CD14-positive monocyte (primary cell): ENCODE measurements at regions not wholly inside any gene's neighbourhood (a gene's known extent, or its start where the extent isn't known, plus 50 kb on each side); places are given as distances from the start of the nearest gene placed in this dataset.

Experiments
- DNase-seq, 3 donors: peaks; one replicate each; pipeline ENCODE4 v3.0.0-alpha.2; 2011 to 2022
- H2AFZ ChIP-seq: 2 replicates; pipeline ENCODE4 v1.6.0; 2012; ENCODE audit warnings: mild to moderate bottlenecking, low read depth, low read length, inconsistent platforms; ENCODE audit not compliant: insufficient read depth, poor library complexity, severe bottlenecking
- H3K27ac ChIP-seq, 2 donors: 1 replicate in 1 of 2; 2 replicates in 1 of 2; pipeline ENCODE4 v1.5.1; 2012 to 2013; ENCODE audit warnings: low read length in 2 of 2, control low read depth in 1 of 2, inconsistent platforms in 1 of 2, low read depth in 1 of 2, mild to moderate bottlenecking in 1 of 2
- H3K27me3 ChIP-seq, 2 donors: one replicate each; pipeline versions ENCODE4 v1.6.0 to v1.6.1; 2011 to 2013; ENCODE audit warnings: low read length in 2 of 2; ENCODE audit not compliant: control insufficient read depth in 2 of 2, insufficient read depth in 2 of 2
- H3K36me3 ChIP-seq, 2 donors: replicated peaks in 1 of 2; 1 replicate in 1 of 2; 2 replicates in 1 of 2; pipeline versions ENCODE4 v1.5.1 to v1.6.1; 2012 to 2013; ENCODE audit warnings: low read length in 2 of 2, control low read depth in 1 of 2, inconsistent platforms in 1 of 2, mild to moderate bottlenecking in 1 of 2; ENCODE audit not compliant: insufficient read depth in 2 of 2, control insufficient read depth in 1 of 2
- H3K4me1 ChIP-seq, 2 donors: 1 replicate in 1 of 2; 2 replicates in 1 of 2; pipeline versions ENCODE4 v1.5.1 to v1.6.1; 2012 to 2013; ENCODE audit warnings: low read length in 2 of 2, control low read depth in 1 of 2, inconsistent platforms in 1 of 2, mild to moderate bottlenecking in 1 of 2, moderate library complexity in 1 of 2; ENCODE audit not compliant: insufficient read depth in 2 of 2, control insufficient read depth in 1 of 2
- H3K4me2 ChIP-seq: replicated peaks from 2 replicates; pipeline ENCODE3; 2012; ENCODE audit warnings: low read length, moderate library complexity, mild to moderate bottlenecking; ENCODE audit not compliant: poor library complexity, severe bottlenecking; ENCODE audit errors: extremely low read depth
- H3K4me3 ChIP-seq, 3 experiments: fragments of 200-600 bp in 1 of 3; sonication (generic) in 1 of 3; replicated peaks in 1 of 3; 1 replicate in 2 of 3; 2 replicates in 1 of 3; pipeline ENCODE4 v1.5.1; 2011 to 2013; ENCODE audit warnings: low read length in 3 of 3, mild to moderate bottlenecking in 3 of 3, control low read depth in 2 of 3, low read depth in 2 of 3, inconsistent platforms in 1 of 3, moderate library complexity in 1 of 3
- H3K79me2 ChIP-seq: 2 replicates; pipeline ENCODE4 v1.6.0; 2012; ENCODE audit warnings: mild to moderate bottlenecking, control low read depth, inconsistent platforms, low read length, moderate library complexity; ENCODE audit not compliant: insufficient read depth
- H3K9ac ChIP-seq: 2 replicates; pipeline ENCODE4 v1.6.0; 2017; ENCODE audit warnings: low read length, mild to moderate bottlenecking; ENCODE audit not compliant: insufficient read depth, poor library complexity, severe bottlenecking
- H3K9me3 ChIP-seq, 2 donors: replicated peaks in 1 of 2; 1 replicate in 1 of 2; 2 replicates in 1 of 2; pipeline versions ENCODE4 v1.5.1 to v1.6.1; 2012 to 2013; ENCODE audit warnings: low read length in 2 of 2, control low read depth in 1 of 2; ENCODE audit not compliant: control insufficient read depth in 1 of 2, insufficient read depth in 1 of 2
- H4K20me1 ChIP-seq: 2 replicates; pipeline ENCODE4 v1.6.0; 2012; ENCODE audit warnings: mild to moderate bottlenecking, low read length, control low read depth, moderate library complexity; ENCODE audit not compliant: insufficient read depth
- H3K27ac Mint-ChIP-seq, 7 donors: one replicate each; pipeline ENCODE4 v1.8.0; 2020; ENCODE audit warnings: mild to moderate bottlenecking in 7 of 7, mixed read lengths in 7 of 7, moderate library complexity in 6 of 7, inconsistent platforms in 2 of 7
- H3K27me3 Mint-ChIP-seq, 3 donors: one replicate each; pipeline ENCODE4 v1.8.0; 2021 to 2022; ENCODE audit warnings: low read depth in 3 of 3, mild to moderate bottlenecking in 3 of 3, mixed read lengths in 3 of 3, moderate library complexity in 3 of 3, inconsistent platforms in 1 of 3
- H3K36me3 Mint-ChIP-seq, 2 donors: one replicate each; pipeline ENCODE4 v1.8.0; 2020; ENCODE audit warnings: mixed read lengths in 2 of 2, inconsistent platforms in 1 of 2, mild to moderate bottlenecking in 1 of 2
- H3K4me1 Mint-ChIP-seq: one replicate; pipeline ENCODE4 v1.8.0; 2020; ENCODE audit warnings: mild to moderate bottlenecking, mixed read lengths
- H3K4me3 Mint-ChIP-seq, 2 donors: one replicate each; pipeline ENCODE4 v1.8.0; 2020; ENCODE audit warnings: mild to moderate bottlenecking in 2 of 2, mixed read lengths in 2 of 2, moderate library complexity in 1 of 2
- H3K9me3 Mint-ChIP-seq, 7 donors: one replicate each; pipeline ENCODE4 v1.8.0; 2020 to 2022; ENCODE audit warnings: mixed read lengths in 7 of 7, mild to moderate bottlenecking in 6 of 7, moderate library complexity in 6 of 7, inconsistent platforms in 2 of 7
- WGBS: methylation state at CpG from one replicate; pipeline ENCODE4 v1.1.5; 2013; ENCODE audit warnings: missing lambda C conversion rate; ENCODE audit not compliant: insufficient coverage; 5-methylcytosine and 5-hydroxymethylcytosine counted together
- intact Hi-C, 2 donors: fragments of 100-400 bp; cut with micrococcal nuclease; formaldehyde crosslinking; loops; one replicate each; pipeline versions ENCODE4 v1.15.0 to v1.15.1; 2023
- TF ChIP-seq, protein P1 (sequence below): fragments of 200-600 bp; IDR thresholded peaks from one replicate; pipeline ENCODE4 v1.8.0; 2022; ENCODE audit warnings: antibody characterized with exemption, mild to moderate bottlenecking

DNA sequence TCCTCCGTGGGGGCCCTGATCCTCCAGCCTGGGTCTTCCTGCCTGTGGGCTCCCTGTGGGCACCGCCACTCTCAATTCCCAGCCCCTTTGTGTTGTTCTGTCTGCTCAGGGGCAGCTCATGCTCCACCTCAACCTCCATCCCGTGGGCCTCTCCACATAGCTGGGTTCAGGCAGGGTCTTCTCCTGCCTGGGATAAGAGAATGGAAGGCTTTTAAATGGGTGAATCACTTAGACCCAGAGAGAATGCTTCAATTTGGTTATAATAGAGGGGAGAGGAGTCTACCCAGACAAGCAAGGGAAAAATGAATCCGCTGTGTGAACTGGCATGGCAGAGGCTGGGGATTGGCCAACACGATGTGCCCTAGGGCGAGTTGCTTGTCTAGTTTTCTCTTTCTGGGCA, 138.4 kb upstream of the MYCN start:
- H3K36me3 ChIP-seq, result no peaks in the 10 kb centered on the region
- H3K4me3 Mint-ChIP-seq, result no peak overlapping the region
- no peaks in the 10 kb centered on the region for H3K79me2 ChIP-seq
- no peak overlapping the region for H3K9ac ChIP-seq
- intact Hi-C loops, result no loop called here
- no peaks in the 10 kb centered on the region for H3K36me3 Mint-ChIP-seq
- peaks cover 0 to 1% (median 0%) of the 10 kb centered on the region in 7 donors for H3K9me3 Mint-ChIP-seq
- 71% methylated on average over 2 of the region's 6 CpGs for WGBS
- DNase-seq, result no peak
- H3K27me3 ChIP-seq, result no peaks in the 10 kb centered on the region
- H4K20me1 ChIP-seq, result no peaks in the 10 kb centered on the region
- H3K27ac Mint-ChIP-seq, result no peak overlapping the region
- no peaks in the 10 kb centered on the region for H3K9me3 ChIP-seq
- no peak overlapping the region for H2AFZ ChIP-seq
- no peaks in the 10 kb centered on the region for H3K4me1 Mint-ChIP-seq
- peaks cover 0 to 4% (median 3%) of the 10 kb centered on the region in 3 donors for H3K27me3 Mint-ChIP-seq
- TF ChIP-seq, protein P1, sequence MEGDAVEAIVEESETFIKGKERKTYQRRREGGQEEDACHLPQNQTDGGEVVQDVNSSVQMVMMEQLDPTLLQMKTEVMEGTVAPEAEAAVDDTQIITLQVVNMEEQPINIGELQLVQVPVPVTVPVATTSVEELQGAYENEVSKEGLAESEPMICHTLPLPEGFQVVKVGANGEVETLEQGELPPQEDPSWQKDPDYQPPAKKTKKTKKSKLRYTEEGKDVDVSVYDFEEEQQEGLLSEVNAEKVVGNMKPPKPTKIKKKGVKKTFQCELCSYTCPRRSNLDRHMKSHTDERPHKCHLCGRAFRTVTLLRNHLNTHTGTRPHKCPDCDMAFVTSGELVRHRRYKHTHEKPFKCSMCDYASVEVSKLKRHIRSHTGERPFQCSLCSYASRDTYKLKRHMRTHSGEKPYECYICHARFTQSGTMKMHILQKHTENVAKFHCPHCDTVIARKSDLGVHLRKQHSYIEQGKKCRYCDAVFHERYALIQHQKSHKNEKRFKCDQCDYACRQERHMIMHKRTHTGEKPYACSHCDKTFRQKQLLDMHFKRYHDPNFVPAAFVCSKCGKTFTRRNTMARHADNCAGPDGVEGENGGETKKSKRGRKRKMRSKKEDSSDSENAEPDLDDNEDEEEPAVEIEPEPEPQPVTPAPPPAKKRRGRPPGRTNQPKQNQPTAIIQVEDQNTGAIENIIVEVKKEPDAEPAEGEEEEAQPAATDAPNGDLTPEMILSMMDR, result no peak
- H3K4me1 ChIP-seq, result no peaks in the 10 kb centered on the region
- no peak overlapping the region for H3K4me2 ChIP-seq
- H3K4me3 ChIP-seq, result no peak overlapping the region
- no peak overlapping the region for H3K27ac ChIP-seq

DNA sequence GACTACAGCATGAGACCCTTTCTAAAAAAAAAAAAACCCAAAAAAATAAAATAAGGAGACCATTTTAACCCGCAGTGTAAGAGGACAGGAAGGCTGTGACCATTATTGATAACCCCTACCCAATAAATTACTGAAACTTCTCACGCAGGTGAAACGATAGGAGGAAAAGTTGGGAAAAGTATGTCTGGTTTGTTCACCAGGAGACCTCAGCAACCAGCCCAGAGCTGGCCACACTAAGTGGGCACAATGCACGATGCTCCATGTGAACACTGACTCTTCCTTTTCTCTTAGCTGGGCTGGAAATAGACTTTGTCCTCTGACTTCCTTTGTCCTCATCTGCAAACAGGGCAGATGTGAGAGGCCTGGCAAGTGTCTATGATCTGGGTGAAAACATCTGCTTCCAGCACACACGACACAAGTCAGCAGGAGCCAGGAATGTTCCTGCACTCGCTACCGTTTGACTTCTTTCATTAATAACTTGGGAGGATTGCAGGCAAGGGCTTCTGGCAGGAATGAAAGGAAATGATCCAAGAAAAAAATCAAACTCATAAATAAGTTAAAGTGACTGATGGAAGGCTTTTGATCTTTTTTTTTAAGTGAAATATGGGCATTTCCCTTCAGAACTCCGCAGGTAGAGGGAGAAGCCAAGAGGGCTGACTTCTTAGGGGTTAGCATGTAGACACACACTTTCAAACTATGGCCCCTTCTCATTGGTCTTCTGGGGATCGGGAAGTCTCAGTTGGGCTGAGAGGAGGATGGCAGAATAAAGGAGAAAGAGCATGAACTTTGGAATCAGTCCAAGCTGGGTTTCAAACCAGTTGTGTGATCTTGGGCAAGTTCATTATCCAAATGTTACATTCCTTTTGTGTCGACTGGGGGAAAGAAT, 137.4 kb upstream of the MYCN start:
- WGBS, result 100% methylated on average over 2 of the region's 10 CpGs
- Histone ChIP-seq H3K4me2 (no peak overlapping the region), H3K27me3 (no peaks in the 10 kb centered on the region), H2AFZ (no peak overlapping the region), H3K4me1 (no peaks in the 10 kb centered on the region), H3K27ac (no peak overlapping the region), H3K9ac (no peak overlapping the region), H3K79me2 (no peaks in the 10 kb centered on the region), H3K36me3 (no peaks in the 10 kb centered on the region), H3K4me3 (no peak overlapping the region), H4K20me1 (no peaks in the 10 kb centered on the region), H3K9me3 (no peaks in the 10 kb centered on the region)
- intact Hi-C loops, result no loop called here
- no peaks in the 10 kb centered on the region for H3K4me1 Mint-ChIP-seq
- peaks cover 0 to 4% (median 4%) of the 10 kb centered on the region in 3 donors for H3K27me3 Mint-ChIP-seq
- no peak overlapping the region for H3K4me3 Mint-ChIP-seq
- peaks cover 0 to 2% (median 0%) of the 10 kb centered on the region in 7 donors for H3K9me3 Mint-ChIP-seq
- no peaks in the 10 kb centered on the region for H3K36me3 Mint-ChIP-seq
- no peak for DNase-seq
- TF ChIP-seq, protein P1, result no peak
- peak overlapping the region in 1 of 7 donors; percentile 2 for H3K27ac Mint-ChIP-seq
